Transverse colon (tissue), 4 donors: ENCODE measurements at regions not wholly inside any gene's neighbourhood (a gene's known extent, or its start where the extent isn't known, plus 50 kb on each side); places are given as distances from the start of the nearest gene placed in this dataset.

ENCODE experiments used
- EP300 ChIP-seq: sonication (generic); formaldehyde crosslinking; IDR thresholded peaks from one replicate; pipeline ENCODE4 v1.6.1; 2017; ENCODE audit warnings: antibody characterized with exemption, low read depth
- POLR2A ChIP-seq: fragments of 450-650 bp; IDR thresholded peaks from one replicate; pipeline ENCODE4 v1.6.1; 2016; ENCODE audit warnings: antibody characterized with exemption, mild to moderate bottlenecking, moderate library complexity
- POLR2AphosphoS5 ChIP-seq, 3 donors: sonication (generic); formaldehyde crosslinking; IDR thresholded peaks; one replicate each; pipeline ENCODE4 v1.6.1; 2016; ENCODE audit warnings: antibody characterized with exemption in 3 of 3
- TF ChIP-seq, protein P1 (sequence below), 5 experiments: fragments of 200-600 bp in 3 of 5; fragments of 450-650 bp in 2 of 5; sonication (generic) in 3 of 5; IDR thresholded peaks; 1 replicate in 2 of 5; 2 replicates in 3 of 5; pipeline ENCODE4 v1.5.1; 2016 to 2017; ENCODE audit warnings: antibody characterized with exemption in 5 of 5, inconsistent platforms in 3 of 5, mild to moderate bottlenecking in 2 of 5, moderate library complexity in 1 of 5

DNA sequence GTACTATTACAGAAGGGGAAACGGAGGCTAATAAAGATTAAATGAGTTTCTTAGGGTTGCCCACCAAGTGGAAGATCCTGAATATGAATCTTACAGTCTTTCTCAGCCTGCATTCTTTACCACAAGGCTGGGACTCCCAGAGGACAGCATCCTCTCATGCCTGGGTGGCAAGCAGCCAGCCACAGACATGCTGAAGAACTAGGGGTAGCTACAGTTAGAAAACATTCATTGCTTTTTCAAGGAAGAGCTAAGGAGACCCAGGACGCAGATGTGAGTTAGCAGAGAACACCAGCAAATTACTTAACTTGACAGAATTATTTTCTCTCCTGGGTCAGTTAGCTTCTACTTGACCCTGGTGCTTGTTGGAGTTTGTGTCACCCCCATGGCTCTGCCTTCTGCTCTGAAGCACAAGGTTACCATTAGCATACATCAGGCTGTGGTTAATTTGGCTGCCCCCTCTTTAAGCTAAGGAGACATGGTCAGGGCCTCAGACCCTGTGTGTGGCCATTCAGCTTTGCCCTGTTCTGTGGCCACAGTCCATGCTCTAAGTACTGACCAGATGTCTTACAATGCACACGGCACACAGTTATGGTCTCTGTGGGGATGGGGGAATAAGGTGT is 132.3 kb upstream of the TNP1 start:
- TF ChIP-seq, protein P1, sequence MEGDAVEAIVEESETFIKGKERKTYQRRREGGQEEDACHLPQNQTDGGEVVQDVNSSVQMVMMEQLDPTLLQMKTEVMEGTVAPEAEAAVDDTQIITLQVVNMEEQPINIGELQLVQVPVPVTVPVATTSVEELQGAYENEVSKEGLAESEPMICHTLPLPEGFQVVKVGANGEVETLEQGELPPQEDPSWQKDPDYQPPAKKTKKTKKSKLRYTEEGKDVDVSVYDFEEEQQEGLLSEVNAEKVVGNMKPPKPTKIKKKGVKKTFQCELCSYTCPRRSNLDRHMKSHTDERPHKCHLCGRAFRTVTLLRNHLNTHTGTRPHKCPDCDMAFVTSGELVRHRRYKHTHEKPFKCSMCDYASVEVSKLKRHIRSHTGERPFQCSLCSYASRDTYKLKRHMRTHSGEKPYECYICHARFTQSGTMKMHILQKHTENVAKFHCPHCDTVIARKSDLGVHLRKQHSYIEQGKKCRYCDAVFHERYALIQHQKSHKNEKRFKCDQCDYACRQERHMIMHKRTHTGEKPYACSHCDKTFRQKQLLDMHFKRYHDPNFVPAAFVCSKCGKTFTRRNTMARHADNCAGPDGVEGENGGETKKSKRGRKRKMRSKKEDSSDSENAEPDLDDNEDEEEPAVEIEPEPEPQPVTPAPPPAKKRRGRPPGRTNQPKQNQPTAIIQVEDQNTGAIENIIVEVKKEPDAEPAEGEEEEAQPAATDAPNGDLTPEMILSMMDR (IDR thresholded peaks at IDR 0.05), result no peak
- TF ChIP-seq POLR2AphosphoS5 (IDR thresholded peaks at IDR 0.05) (no peak), POLR2A (no peak), EP300 (no peak)
